Ishikawa (cell line): ENCODE measurements at regions not wholly inside any gene's neighbourhood (a gene's known extent, or its start where the extent isn't known, plus 50 kb on each side); places are given as distances from the start of the nearest gene placed in this dataset.

Source experiments
- CREB1 ChIP-seq: IDR thresholded peaks from 2 replicates; pipeline ENCODE4 v1.6.1; 2012; ENCODE audit warnings: low read depth
- TEAD4 ChIP-seq: IDR thresholded peaks from 2 replicates; pipeline ENCODE4 v1.6.1; 2012
- TF ChIP-seq, protein P1 (sequence below): IDR thresholded peaks from 2 replicates; pipeline ENCODE4 v1.6.1; 2012; ENCODE audit warnings: low read depth, mild to moderate bottlenecking
- TF ChIP-seq, protein P2 (sequence below): IDR thresholded peaks from 2 replicates; pipeline ENCODE4 v1.6.1; 2012
- TF ChIP-seq, protein P3 (sequence below): IDR thresholded peaks from 2 replicates; pipeline ENCODE4 v1.6.1; 2012

- TF ChIP-seq CREB1 (no peak), TEAD4 (no peak)
- TF ChIP-seq, protein P1, sequence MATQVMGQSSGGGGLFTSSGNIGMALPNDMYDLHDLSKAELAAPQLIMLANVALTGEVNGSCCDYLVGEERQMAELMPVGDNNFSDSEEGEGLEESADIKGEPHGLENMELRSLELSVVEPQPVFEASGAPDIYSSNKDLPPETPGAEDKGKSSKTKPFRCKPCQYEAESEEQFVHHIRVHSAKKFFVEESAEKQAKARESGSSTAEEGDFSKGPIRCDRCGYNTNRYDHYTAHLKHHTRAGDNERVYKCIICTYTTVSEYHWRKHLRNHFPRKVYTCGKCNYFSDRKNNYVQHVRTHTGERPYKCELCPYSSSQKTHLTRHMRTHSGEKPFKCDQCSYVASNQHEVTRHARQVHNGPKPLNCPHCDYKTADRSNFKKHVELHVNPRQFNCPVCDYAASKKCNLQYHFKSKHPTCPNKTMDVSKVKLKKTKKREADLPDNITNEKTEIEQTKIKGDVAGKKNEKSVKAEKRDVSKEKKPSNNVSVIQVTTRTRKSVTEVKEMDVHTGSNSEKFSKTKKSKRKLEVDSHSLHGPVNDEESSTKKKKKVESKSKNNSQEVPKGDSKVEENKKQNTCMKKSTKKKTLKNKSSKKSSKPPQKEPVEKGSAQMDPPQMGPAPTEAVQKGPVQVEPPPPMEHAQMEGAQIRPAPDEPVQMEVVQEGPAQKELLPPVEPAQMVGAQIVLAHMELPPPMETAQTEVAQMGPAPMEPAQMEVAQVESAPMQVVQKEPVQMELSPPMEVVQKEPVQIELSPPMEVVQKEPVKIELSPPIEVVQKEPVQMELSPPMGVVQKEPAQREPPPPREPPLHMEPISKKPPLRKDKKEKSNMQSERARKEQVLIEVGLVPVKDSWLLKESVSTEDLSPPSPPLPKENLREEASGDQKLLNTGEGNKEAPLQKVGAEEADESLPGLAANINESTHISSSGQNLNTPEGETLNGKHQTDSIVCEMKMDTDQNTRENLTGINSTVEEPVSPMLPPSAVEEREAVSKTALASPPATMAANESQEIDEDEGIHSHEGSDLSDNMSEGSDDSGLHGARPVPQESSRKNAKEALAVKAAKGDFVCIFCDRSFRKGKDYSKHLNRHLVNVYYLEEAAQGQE: no peak
- TF ChIP-seq, protein P2, sequence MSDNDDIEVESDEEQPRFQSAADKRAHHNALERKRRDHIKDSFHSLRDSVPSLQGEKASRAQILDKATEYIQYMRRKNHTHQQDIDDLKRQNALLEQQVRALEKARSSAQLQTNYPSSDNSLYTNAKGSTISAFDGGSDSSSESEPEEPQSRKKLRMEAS: no peak
- TF ChIP-seq, protein P3, sequence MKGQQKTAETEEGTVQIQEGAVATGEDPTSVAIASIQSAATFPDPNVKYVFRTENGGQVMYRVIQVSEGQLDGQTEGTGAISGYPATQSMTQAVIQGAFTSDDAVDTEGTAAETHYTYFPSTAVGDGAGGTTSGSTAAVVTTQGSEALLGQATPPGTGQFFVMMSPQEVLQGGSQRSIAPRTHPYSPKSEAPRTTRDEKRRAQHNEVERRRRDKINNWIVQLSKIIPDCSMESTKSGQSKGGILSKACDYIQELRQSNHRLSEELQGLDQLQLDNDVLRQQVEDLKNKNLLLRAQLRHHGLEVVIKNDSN: no peak
Observed at GRCh38 chr10:130261306-130261705, 125.1 kb downstream of the GLRX3 start.
